ENCODE measurements at regions not wholly inside any gene's neighbourhood (a gene's known extent, or its start where the extent isn't known, plus 50 kb on each side); places are given as distances from the start of the nearest gene placed in this dataset.

DNA sequence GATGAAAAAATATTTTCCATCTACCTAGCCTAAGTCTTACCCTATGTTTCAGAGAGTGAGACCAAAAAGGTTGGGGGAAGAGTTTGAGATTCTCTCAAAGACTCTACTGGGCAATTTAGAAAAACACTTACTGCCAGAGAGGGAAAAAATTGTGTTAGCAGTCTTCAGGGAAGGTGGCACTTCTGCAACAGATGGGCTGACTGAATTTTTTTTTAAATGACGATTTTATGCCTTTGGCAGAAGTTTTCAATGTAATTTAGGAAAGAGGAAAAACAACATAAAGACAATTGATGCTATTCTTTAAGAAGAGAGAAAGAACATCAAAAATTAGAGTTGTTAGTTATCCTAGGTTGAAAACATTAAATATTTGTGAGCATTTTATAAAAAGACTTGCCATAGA, 1894.5 kb upstream of the PIK3C3 start:
- TF ChIP-seq, protein P1, sequence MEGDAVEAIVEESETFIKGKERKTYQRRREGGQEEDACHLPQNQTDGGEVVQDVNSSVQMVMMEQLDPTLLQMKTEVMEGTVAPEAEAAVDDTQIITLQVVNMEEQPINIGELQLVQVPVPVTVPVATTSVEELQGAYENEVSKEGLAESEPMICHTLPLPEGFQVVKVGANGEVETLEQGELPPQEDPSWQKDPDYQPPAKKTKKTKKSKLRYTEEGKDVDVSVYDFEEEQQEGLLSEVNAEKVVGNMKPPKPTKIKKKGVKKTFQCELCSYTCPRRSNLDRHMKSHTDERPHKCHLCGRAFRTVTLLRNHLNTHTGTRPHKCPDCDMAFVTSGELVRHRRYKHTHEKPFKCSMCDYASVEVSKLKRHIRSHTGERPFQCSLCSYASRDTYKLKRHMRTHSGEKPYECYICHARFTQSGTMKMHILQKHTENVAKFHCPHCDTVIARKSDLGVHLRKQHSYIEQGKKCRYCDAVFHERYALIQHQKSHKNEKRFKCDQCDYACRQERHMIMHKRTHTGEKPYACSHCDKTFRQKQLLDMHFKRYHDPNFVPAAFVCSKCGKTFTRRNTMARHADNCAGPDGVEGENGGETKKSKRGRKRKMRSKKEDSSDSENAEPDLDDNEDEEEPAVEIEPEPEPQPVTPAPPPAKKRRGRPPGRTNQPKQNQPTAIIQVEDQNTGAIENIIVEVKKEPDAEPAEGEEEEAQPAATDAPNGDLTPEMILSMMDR (IDR thresholded peaks at IDR 0.05; ENCODE audit: low read depth, low read length), result no peak
- no peak for TF ChIP-seq MYC (IDR thresholded peaks at IDR 0.05; ENCODE audit: low read depth, low read length)
- no peak for TF ChIP-seq MAX (IDR thresholded peaks at IDR 0.05; ENCODE audit: low read depth, low read length)
